Activated B cell treated with CpG ODN at 0.5 μM for 24 hours (primary cell): ENCODE measurements at regions not wholly inside any gene's neighbourhood (a gene's known extent, or its start where the extent isn't known, plus 50 kb on each side); places are given as distances from the start of the nearest gene placed in this dataset.

ENCODE experiments used
- ATAC-seq: fragments of 200-7000 bp; cut with Tn5 transposase; one replicate; pipeline ENCODE4 v1.10.0; 2021; ENCODE audit warnings: low read depth, mild to moderate bottlenecking, moderate library complexity
- CTCF ChIA-PET: fragments of 350-600 bp; sonication (Branson Sonifier 250); formaldehyde crosslinking; loops from one replicate; lab custom pipeline; 2021; ENCODE audit warnings: antibody characterized with exemption; lab: Charles Lee
- POLR2A ChIA-PET: fragments of 350-600 bp; sonication (Branson Sonifier 250); formaldehyde crosslinking; loops from one replicate; lab custom pipeline; 2021; ENCODE audit warnings: antibody characterized with exemption; lab: Charles Lee
- DNase-seq: peaks from one replicate; pipeline ENCODE4 v3.0.0; 2022
- H3K27ac Mint-ChIP-seq: one replicate; pipeline ENCODE4 v1.8.0; 2020; ENCODE audit warnings: mixed read lengths
- H3K27me3 Mint-ChIP-seq: one replicate; pipeline ENCODE4 v1.8.0; 2021; ENCODE audit warnings: mixed read lengths
- H3K36me3 Mint-ChIP-seq: one replicate; pipeline ENCODE4 v1.8.0; 2021; ENCODE audit warnings: low read depth, mixed read lengths
- H3K4me1 Mint-ChIP-seq: one replicate; pipeline ENCODE4 v1.8.0; 2021; ENCODE audit warnings: mixed read lengths
- H3K4me3 Mint-ChIP-seq: one replicate; pipeline ENCODE4 v1.8.0; 2020; ENCODE audit warnings: mild to moderate bottlenecking, mixed read lengths
- H3K9me3 Mint-ChIP-seq: one replicate; pipeline ENCODE4 v1.8.0; 2020; ENCODE audit warnings: mixed read lengths
- intact Hi-C: fragments of 100-400 bp; cut with micrococcal nuclease; formaldehyde crosslinking; loops from one replicate; pipeline ENCODE4 v1.15.1; 2024
- TF ChIP-seq, protein P1 (sequence below): fragments of 200-600 bp; IDR thresholded peaks from one replicate; pipeline ENCODE4 v1.8.0; 2022; ENCODE audit warnings: antibody characterized with exemption, mild to moderate bottlenecking

DNA sequence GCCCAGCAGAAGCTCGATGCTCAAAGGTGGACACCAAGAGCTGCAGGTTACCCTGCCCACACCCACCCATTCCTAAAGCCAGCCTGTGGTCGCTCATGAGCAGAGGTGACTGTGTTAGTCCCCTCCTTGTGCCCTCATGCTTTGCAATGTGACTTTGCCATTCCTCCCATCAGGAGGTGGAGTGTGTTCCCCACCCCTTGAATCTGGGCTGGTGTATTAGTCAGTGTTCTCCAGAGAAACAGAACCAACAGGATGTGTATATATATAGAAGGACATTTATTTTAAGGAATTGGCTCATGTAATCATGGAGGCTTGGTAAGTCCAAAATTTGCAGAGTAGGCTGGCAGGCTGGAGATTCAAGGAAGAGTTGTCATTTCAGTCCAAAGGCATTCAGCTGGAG, 54.4 kb upstream of the RNF24 start:
- Mint-ChIP-seq H3K4me1 (no peaks in the 10 kb centered on the region), H3K4me3 (no peak overlapping the region), H3K9me3 (no peaks in the 10 kb centered on the region), H3K27me3 (no peaks in the 10 kb centered on the region), H3K27ac (no peak overlapping the region), H3K36me3 (no peaks in the 10 kb centered on the region)
- no peak for DNase-seq
- POLR2A ChIA-PET = no interaction called here
- no peak for ATAC-seq
- TF ChIP-seq, protein P1, sequence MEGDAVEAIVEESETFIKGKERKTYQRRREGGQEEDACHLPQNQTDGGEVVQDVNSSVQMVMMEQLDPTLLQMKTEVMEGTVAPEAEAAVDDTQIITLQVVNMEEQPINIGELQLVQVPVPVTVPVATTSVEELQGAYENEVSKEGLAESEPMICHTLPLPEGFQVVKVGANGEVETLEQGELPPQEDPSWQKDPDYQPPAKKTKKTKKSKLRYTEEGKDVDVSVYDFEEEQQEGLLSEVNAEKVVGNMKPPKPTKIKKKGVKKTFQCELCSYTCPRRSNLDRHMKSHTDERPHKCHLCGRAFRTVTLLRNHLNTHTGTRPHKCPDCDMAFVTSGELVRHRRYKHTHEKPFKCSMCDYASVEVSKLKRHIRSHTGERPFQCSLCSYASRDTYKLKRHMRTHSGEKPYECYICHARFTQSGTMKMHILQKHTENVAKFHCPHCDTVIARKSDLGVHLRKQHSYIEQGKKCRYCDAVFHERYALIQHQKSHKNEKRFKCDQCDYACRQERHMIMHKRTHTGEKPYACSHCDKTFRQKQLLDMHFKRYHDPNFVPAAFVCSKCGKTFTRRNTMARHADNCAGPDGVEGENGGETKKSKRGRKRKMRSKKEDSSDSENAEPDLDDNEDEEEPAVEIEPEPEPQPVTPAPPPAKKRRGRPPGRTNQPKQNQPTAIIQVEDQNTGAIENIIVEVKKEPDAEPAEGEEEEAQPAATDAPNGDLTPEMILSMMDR = no peak
- CTCF ChIA-PET = no interaction called here
- intact Hi-C loops = no loop called here

DNA sequence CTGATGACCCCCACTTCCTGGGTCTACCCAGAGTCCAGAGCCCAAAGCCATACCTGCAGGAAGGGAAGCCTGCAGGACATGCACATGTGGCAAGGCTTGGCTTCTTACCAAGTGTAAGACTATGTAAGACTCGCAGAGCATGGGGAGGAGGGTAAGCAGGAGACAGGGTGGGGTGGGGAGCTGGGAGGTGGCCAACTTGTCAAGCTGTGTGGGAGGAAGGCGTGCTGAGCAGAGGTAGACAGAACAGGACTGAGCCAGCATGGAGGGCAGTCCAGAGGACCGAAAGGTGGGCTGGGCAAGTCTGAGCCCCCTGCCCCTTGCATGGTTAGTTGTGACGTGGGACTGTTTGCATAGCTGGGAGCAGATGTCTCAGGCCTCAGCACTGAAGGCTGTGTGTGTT, 53.4 kb upstream of the RNF24 start:
- TF ChIP-seq, protein P1 = no peak
- no peak overlapping the region for H3K4me3 Mint-ChIP-seq
- ATAC-seq (no peak), DNase-seq (no peak)
- no peaks in the 10 kb centered on the region for H3K9me3 Mint-ChIP-seq
- intact Hi-C loops = no loop called here
- H3K4me1 Mint-ChIP-seq = no peaks in the 10 kb centered on the region
- no peaks in the 10 kb centered on the region for H3K27me3 Mint-ChIP-seq
- POLR2A ChIA-PET = no interaction called here
- CTCF ChIA-PET = interaction anchor here (1.3 kb wide), 1 partner anchor 358 kb away, joined by 3 read pairs; no protein-coding TSS in a partner anchor
- no peaks in the 10 kb centered on the region for H3K36me3 Mint-ChIP-seq
- no peak overlapping the region for H3K27ac Mint-ChIP-seq

DNA sequence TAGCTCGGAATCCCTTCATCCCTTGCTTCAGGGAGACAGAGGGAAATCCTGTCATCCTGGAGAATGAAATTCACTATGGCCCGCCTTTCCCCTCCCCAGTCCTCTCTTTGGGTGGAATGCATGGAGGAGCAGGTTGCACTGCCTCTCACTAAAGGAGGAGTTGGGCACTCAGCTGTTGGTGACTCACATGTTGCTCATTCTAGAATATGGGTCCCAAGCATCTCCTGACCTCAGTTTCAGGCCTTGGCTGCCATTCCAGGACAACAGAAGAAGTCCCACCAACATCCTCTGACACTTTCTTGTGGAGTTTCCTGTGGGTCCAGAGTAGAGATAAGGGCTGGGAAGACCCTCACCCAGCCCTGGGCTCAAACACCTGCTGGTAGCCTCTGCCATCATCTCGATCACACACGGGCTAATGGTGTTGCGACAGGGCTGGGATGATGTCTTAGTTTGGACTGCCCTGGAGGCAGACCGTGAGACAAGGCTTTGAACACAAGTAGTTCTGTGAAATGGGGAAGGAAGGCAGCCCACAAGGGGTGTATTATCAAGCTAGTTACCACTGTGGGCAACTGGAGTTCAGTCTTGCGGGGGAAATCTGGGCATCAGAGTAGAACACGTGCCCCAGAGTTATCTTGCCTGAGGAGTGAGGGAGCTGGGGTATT, 52.4 kb upstream of the RNF24 start:
- no peaks in the 10 kb centered on the region for H3K27me3 Mint-ChIP-seq
- TF ChIP-seq, protein P1 = no peak
- ChIA-PET CTCF (interaction anchor here (1.3 kb wide), 1 partner anchor 357 kb away, joined by 3 read pairs; no protein-coding TSS in a partner anchor), POLR2A (no interaction called here)
- H3K36me3 Mint-ChIP-seq = no peaks in the 10 kb centered on the region
- H3K4me3 Mint-ChIP-seq = no peak overlapping the region
- no peak overlapping the region for H3K27ac Mint-ChIP-seq
- H3K9me3 Mint-ChIP-seq = no peaks in the 10 kb centered on the region
- DNase-seq (no peak), ATAC-seq (no peak)
- no peaks in the 10 kb centered on the region for H3K4me1 Mint-ChIP-seq
- intact Hi-C loops = no loop called here

DNA sequence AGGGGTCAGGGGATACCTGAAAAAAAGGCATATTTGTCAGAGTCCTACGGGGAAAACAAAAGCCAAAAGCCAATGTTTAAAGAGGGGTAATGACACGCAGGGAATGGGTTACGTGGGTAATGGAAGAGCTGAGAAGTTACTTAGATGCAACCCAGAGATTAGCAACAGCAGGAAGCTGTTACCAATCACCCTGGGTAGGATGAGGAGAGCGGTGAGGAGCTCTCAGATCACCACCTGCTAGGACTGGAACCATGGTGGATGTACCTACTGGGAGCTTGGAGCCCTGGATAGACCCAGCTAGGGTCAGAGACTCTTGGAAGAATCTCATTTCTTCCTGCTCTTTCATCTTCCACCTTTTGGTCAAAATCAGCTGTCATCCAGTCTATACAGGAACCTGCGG, 51.2 kb upstream of the RNF24 start:
- ChIA-PET POLR2A (no interaction called here), CTCF (interaction anchor here (0.6 kb wide), 1 partner anchor 14 kb away, joined by 6 read pairs; no protein-coding TSS in a partner anchor)
- no peak for ATAC-seq
- Mint-ChIP-seq H3K27me3 (no peaks in the 10 kb centered on the region), H3K9me3 (no peaks in the 10 kb centered on the region), H3K4me1 (no peaks in the 10 kb centered on the region), H3K27ac (no peak overlapping the region), H3K4me3 (no peak overlapping the region), H3K36me3 (no peaks in the 10 kb centered on the region)
- TF ChIP-seq, protein P1 = no peak
- DNase-seq = no peak
- intact Hi-C loops = no loop called here

DNA sequence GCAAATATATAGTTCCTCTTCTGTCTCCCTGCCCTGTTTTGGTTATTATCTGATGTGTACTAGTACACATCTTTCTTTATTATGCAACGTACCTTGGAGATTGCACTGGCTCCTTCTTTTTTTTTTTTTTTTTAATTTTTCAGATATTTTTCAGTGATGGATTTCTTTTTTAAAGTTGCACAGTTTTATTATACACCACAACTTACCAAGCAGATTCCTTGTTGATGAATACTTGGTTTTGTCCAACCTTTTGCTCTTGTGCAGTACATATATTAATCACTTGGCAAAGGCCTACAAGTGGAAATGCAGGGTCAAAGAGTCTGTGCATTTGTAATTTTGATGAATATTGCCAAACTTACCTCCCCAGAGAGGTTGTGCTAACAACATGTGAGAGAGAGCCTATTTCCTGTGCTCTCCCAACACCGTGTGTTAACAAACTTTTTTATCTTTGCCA, 50.1 kb upstream of the RNF24 start:
- Mint-ChIP-seq H3K9me3 (no peaks in the 10 kb centered on the region), H3K4me1 (peaks cover under 1% of the 10 kb centered on the region), H3K4me3 (no peak overlapping the region), H3K36me3 (no peaks in the 10 kb centered on the region), H3K27ac (no peak overlapping the region), H3K27me3 (no peaks in the 10 kb centered on the region)
- ChIA-PET POLR2A (no interaction called here), CTCF (no interaction called here)
- no peak for ATAC-seq
- intact Hi-C loops = no loop called here
- DNase-seq = no peak
- TF ChIP-seq, protein P1 = no peak
